GM21423 (cell line): ENCODE measurements at regions not wholly inside any gene's neighbourhood (a gene's known extent, or its start where the extent isn't known, plus 50 kb on each side); places are given as distances from the start of the nearest gene placed in this dataset.
A peak's percentile ranks its signal among the peaks of the same experiment; 100 is the strongest.
"Not testable (repeated sequence)": the region's sequence is repeated elsewhere in the genome, so short reads cannot be mapped to it uniquely, and the experiment has no call there.

Experiments used
- ATAC-seq: cut with Tn5 transposase; IDR thresholded peaks from one replicate; pipeline ENCODE4 v1.9.1; 2021; ENCODE audit warnings: mild to moderate bottlenecking, moderate library complexity; ENCODE audit not compliant: unreplicated experiment

GRCh38 chr16:79845033-79845733, 244.6 kb upstream of the MAF start:
- peak; percentile 79 for ATAC-seq

DNA sequence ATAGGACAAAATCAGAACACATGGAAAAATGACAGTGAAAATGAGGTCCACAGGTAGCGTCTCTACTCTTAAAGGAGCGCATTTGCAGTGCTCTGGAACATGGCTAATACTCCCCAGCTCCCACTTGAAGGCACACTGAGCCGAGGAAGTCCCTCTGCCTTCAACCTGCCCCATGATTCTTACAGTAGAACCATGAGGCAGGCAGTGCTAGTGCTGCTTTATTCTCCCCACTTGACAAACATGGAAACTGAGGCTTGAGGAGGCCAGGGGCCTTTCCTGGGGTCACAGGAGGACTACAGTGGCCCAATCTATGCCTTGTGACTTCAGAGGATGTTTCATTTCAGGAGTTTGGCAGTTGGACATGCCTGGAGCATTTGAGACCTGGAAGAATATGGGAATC, 244.1 kb upstream of the MAF start:
- no peak for ATAC-seq

- no peak for ATAC-seq
These were observed 243.1 kb upstream of the MAF start for GRCh38 chr16:79843631-79844043.

DNA sequence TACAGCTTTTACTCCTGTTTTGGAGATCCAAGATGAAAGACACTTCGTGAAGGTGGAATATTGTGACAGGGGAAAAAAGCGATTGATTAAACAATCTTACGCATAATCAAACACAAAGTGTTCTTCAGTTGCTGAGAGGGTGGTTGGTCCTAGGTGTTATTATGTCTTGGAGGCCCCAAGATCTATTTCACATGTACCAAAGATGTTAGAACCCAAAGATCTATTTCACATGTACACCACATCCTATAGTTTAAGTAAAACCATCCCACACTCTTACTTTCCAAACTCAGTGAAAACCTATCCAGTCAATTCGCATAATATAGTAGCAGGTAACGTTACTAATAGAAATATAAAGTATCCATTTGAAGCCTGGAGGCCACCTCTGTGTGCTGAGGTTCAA, 242.6 kb upstream of the MAF start:
- ATAC-seq, result no peak

- no peak for ATAC-seq
These were observed 241.7 kb upstream of the MAF start for GRCh38 chr16:79842197-79842596.

DNA sequence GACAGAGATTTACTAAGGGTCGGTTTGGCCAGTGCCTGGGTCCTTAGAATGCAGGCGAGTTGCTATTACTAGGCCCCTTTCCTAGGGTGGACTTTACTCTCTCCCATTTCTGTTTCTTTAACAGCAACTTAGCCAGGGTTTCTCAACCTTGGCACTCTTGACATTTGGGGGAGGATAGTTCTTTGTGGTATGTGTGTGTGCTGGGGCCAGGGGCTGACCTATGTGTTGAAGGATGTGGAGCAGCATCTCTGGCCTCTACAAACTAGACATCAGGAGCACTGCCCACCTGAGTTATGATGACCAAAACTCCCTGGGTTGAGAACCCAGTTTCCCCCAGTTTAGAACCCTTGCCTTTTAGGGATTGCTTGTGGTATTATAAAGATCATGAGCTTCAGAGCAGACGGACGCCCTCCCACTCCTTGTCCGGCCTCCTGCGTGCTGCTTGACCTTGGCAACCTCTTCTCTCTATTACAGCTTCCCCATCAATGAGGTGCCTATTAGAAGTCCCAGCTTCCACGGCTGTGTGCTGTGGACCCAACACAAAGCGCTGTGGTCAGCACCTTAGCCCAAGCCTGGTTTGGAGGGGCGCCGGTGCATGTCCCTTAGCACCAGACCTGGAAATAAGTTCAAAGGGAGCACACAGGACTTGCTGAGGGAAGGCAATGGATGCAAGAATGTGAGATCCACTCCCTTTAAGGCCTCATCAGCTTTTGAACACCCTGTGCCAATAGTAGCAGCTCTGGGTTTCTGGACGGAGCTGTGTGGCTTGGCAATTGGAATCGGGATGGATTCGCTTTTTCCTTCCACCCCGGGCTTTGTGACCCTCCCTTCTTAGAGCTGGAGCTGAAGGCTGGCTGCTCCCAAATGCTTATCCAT, 239.2 kb upstream of the MAF start:
- no peak for ATAC-seq

DNA sequence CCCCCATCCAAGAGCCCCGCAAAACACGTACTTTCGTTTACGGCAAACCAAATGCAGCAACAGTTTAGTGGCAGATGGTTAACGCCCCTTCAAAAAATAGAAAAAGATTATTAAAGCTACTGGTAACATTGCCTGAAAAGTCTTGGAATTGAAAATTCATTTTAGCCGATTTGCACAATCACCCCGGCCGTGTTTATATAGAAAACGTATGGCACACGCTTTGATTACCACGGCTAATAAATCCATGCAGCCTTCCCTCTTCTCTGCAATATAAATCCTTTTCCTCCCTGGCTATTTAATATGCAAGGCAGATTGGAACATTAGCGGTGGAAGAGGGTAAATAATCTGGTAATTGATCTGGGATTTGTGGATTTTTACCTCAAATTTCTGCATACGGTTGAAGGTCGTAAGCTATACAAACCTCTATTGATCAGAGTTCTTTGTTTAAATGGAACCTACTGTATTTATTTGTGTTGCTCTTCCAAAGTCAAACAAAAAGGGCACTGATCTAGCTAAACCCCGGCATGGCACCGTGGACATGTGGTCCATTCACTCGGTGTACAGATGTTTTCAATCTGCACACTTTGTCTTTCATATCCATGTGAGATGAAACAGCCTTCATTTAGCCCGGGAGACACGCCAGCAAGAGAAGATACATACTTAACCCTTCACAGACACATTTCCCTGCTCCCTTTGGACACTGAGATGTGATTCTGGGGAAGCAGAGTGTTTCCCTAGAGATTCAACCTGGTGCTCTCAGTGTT, 238.1 kb upstream of the MAF start:
- no peak for ATAC-seq

DNA sequence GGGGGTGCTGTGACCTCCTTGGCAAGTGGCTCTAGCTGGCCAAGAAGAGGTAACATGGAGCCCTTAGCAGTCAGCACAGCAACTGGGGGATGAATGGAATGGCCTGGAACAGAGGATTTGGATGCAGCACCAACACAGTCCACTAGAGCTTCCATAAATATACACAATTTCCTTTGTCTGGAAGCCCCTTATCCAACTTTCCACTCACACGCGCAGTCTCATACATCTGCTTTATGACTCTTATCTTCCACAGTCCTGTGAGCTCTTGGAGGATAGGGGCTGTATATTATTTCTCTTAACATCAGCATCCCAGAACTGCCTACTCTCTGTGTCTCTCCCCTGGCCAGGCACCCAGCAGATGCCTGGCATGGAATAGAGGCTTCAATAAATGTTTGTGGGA, 235.6 kb upstream of the MAF start:
- ATAC-seq, result no peak

- ATAC-seq, result no peak
These were observed 234.7 kb upstream of the MAF start for GRCh38 chr16:79835194-79835593.

GRCh38 chr16:79834720-79835119, 234.2 kb upstream of the MAF start:
- ATAC-seq, result no peak

DNA sequence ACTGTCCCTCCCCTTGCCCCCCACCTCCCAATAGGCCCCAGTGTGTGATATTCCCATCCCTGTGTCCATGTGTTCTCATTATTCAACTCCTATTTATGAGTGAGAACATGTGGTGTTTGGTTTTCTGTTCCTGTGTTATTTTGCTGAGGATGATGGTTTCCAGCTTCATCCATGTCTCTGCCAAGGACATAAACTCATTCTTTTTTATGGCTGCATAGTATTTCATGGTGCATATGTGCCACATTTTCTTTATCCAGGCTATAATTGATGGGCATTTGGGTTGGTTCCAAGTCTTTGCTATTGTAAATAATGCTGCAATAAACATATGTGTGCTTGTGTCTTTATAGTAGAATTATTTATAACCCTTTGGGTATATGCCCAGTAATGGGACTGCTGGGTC, 233.5 kb upstream of the MAF start:
- ATAC-seq, result not testable (repeated sequence)

DNA sequence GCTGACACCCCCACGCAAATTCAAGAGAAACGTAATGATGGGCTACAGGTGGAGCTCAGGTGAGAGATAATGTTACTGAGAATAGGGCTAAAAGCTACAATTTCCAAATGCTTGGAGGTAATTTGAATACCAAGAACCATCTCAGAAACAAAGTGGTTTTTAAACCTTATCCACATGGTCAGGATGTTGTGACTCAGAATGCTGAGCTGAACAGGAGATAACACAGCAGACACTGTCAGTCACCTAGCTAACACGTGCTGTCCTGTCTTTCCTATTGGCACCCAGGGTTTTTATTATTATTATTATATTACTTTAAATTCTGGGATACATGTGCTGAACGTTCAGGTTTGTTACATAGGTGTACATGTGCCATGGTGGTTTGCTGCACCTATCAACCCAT, 233.0 kb upstream of the MAF start:
- no peak for ATAC-seq

GRCh38 chr16:79826732-79827475, 226.4 kb upstream of the MAF start:
- ATAC-seq, result no peak

- no peak for ATAC-seq
These were observed 224.5 kb upstream of the MAF start for GRCh38 chr16:79825002-79825401.

- no peak for ATAC-seq
These were observed 223.1 kb upstream of the MAF start for GRCh38 chr16:79823639-79824038.

DNA sequence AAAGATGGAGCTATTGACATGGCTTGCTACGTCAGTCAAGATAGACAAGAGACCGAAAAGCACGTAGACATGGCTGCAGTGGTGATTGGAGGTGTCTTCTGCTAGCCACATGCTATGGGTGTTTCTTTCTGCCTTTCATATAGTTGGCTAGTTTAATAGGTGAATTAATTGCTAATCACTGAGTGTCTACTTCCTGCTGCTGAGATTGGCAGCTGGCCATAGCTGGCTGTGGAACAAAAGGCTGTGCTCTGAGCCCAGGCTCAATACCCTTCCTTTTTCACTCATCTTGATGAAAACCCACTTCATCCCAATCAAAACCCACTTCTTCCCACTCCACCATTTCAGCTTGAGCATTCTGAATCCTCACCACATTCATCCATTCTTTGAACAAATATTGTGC, 221.4 kb upstream of the MAF start:
- no peak for ATAC-seq

DNA sequence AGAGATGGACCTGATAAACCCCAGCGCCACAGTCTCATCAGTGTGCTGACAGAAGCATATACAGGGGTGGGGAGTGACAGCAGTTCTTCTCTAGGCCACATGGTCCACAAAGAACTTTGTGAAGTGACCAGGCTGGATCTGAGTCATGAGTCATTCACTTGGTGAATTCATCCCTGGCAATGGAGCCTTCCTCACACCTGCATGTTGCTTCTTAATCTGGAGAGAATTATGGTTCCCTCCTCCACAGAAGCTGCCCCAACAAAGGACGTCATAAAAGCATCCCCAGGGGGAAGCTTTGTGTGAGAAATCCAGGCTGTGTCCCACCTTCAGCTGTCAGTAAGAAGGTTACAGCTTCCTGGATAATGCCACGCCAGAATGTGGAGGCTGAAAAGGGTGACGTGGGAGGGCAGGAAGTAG, 215.6 kb upstream of the MAF start:
- ATAC-seq, result no peak

DNA sequence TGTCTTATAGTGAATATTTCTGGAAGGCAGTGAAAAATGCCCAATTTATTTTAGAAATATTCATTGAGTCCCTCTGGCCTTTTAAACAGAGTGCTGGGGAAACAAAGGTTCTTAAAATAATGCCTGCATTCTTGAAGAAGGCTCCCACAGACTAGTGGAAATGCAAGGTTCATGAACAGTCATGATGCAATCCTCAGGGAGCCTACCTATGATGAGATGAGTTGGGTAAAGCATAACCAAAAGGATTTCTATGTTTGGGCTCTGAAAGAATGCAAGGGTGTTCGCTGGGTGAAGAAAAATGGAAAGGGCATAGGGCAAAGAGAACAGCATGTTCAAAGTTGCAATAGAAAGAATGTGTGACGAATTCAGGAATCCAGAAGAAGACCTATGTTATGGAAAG, 214.5 kb upstream of the MAF start:
- ATAC-seq, result no peak

- no peak for ATAC-seq
These were observed 213.6 kb upstream of the MAF start for GRCh38 chr16:79814124-79814523.

- no peak for ATAC-seq
These were observed 211.0 kb upstream of the MAF start for GRCh38 chr16:79811541-79811940.
